Astrocyte of the cerebellum (primary cell): ENCODE measurements at regions not wholly inside any gene's neighbourhood (a gene's known extent, or its start where the extent isn't known, plus 50 kb on each side); places are given as distances from the start of the nearest gene placed in this dataset.

ENCODE experiments used
- DNase-seq: peaks from one replicate; pipeline ENCODE4 v3.0.0-alpha.2; 2011; ENCODE audit warnings: low read depth
- H3K4me3 ChIP-seq: 2 replicates; pipeline ENCODE4 v1.5.1; 2011; ENCODE audit warnings: mild to moderate bottlenecking, low read depth, low read length, moderate library complexity
- in situ Hi-C: cut with HindIII; loops from 2 replicates; pipeline ENCODE4 v1.10.0; 2017; ENCODE audit warnings: low sequenced_read_pairs
- TF ChIP-seq, protein P1 (sequence below): IDR thresholded peaks from 2 replicates; pipeline ENCODE4 v1.5.1; 2012; ENCODE audit warnings: low read length, low read depth, moderate library complexity, mild to moderate bottlenecking; ENCODE audit errors: missing control alignments

DNA sequence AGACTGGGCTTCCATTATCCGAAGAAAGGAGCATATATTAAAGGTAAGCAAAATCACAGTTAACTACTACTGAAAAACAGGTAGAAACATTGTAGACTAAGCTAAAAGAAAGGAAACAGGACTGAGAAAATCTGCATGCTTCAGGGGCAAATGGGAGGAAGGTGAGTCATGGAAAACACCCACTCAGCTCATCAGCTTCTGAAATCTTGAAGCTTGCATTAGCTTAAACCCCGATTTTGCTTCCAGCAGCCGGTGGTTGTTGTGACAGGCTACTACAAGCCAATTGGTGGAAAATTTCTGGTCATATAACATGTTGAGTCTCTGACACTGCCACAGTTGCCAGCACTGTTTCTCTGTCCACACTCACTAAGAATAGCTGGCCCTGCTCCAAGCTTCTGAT is 179.6 kb upstream of the PUM3 start:
- in situ Hi-C loops: loop anchor here (10.0 kb wide), 1 partner anchor 61 kb away; no protein-coding TSS in a partner anchor
- DNase-seq: no peak
- TF ChIP-seq, protein P1, sequence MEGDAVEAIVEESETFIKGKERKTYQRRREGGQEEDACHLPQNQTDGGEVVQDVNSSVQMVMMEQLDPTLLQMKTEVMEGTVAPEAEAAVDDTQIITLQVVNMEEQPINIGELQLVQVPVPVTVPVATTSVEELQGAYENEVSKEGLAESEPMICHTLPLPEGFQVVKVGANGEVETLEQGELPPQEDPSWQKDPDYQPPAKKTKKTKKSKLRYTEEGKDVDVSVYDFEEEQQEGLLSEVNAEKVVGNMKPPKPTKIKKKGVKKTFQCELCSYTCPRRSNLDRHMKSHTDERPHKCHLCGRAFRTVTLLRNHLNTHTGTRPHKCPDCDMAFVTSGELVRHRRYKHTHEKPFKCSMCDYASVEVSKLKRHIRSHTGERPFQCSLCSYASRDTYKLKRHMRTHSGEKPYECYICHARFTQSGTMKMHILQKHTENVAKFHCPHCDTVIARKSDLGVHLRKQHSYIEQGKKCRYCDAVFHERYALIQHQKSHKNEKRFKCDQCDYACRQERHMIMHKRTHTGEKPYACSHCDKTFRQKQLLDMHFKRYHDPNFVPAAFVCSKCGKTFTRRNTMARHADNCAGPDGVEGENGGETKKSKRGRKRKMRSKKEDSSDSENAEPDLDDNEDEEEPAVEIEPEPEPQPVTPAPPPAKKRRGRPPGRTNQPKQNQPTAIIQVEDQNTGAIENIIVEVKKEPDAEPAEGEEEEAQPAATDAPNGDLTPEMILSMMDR: no peak
- H3K4me3 ChIP-seq: no peak overlapping the region

DNA sequence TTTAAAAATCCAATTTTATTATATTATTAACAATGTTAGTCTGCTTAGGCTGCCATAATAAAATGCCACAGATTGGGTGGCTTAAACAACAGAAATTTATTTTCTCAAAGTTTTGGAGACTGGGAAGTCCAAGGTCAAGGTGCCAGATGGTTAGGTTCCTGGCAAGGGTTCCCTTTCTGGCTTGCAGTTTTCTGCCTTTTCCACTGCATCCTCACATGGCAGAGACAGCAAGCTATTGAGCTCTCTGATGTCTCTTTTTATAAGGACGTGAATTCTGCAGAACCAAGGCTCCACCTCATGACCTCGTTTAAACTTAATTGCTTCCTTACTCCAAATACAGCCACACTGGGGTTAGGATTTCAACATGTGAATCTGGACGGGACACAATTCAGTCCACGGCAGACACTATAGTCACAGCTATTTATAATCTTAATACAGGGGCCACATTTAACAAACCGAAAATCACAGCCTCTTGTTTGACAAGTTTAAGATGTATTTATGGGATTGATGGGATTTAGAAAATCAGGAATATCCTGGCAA is 174.9 kb upstream of the PUM3 start:
- in situ Hi-C loops: no loop called here
- TF ChIP-seq, protein P1: no peak
- no peak overlapping the region for H3K4me3 ChIP-seq
- no peak for DNase-seq

DNA sequence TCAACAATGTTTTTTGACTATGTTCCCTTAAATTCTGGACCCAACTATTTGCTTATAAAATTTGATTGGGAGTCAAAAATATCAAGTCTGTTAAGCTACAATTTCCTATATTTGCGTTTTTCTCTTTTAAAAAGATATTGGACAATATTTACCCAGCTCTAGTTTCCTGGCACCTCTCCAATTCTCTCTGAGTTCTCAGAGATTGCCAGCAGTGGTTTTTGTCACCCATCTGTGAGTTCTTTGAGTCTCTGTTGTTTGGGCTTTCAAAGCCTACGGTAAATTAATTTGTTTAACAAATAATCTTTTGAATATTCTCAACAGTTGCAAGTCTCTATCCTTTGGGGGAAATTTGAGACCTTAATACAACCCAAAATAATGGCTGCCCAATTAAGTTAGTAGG is 174.2 kb upstream of the PUM3 start:
- no peak for DNase-seq
- in situ Hi-C loops: no loop called here
- no peak overlapping the region for H3K4me3 ChIP-seq
- TF ChIP-seq, protein P1: no peak

DNA sequence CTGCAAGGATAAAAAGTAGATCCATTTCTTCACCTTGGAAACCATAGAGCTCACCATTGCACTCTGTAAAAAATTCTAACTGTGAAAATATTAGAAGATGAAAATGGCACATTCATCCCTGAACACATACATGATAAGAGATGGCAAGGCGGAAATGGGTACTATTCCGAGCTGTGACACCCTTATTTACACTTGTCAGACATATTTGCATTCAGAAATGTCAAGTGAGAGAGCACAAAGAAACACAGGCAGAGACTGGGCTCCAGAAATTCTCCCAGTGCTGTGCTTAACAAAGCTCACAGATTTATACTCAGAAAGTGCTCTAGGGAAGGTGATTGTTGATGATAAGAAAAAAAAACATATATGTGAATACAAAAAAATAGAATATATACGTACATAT is 170.3 kb upstream of the PUM3 start:
- in situ Hi-C loops: no loop called here
- no peak for DNase-seq
- TF ChIP-seq, protein P1: no peak
- no peak overlapping the region for H3K4me3 ChIP-seq

DNA sequence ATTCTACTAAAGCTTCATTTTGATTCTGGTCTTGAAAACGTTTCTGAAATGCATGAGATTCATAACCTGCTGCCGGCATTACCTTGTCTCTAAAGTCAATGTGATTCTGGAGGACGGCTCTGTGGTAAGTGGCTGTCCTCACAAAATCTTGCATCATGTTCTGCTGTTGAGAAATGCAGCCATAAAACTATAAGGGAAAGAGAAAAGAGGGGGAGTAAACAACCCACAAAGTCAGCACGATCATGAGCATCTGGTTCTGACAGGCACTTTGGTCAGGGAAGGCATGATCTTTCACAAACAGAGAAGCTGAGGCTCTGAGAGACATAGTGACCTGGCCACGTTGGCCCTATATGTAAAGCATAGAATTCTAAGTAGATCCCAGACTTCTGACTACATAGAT is 168.9 kb upstream of the PUM3 start:
- TF ChIP-seq, protein P1: no peak
- no peak overlapping the region for H3K4me3 ChIP-seq
- DNase-seq: no peak
- in situ Hi-C loops: no loop called here

DNA sequence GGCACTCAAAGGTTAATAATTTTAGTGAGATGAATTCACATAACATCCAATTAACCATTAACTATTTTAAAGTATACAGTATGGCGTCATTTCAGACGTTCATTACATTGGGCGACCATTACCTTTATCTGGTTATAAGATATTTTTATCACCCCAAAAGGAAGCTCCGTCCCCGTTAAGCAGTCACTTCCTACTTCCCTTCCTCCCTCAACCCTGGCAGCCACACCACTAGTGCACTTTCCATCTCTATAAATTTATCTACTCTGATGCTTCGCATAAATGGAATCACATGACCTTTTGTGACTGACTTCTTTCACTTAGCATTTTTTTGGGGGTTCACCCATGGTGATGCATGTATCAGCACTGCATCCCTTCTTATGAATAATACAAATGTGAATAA is 168.3 kb upstream of the PUM3 start:
- no peak overlapping the region for H3K4me3 ChIP-seq
- TF ChIP-seq, protein P1: no peak
- in situ Hi-C loops: no loop called here
- DNase-seq: no peak

DNA sequence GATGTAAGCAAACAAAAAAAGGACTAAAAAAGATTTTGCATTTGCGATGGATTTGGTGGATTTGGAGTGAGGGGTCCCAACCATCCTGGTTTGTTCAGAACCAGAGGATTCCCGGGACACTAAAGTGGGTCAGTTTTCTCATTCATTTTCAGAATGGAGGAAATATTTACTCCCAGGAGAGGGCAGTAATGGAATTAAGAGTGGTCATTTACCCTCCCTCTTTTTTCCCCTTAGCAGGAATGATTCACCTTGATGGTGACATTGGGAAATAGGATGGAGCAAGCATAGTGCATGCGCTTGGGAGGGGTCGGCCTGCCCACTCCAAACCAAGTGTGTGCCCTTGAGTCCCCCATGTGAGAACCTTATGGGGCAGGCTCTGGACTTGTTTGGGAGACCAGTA is 164.2 kb upstream of the PUM3 start:
- in situ Hi-C loops: no loop called here
- TF ChIP-seq, protein P1: peak; percentile 6
- DNase-seq: no peak
- H3K4me3 ChIP-seq: no peak overlapping the region
